SK-MEL-5 (cell line): ENCODE measurements at regions not wholly inside any gene's neighbourhood (a gene's known extent, or its start where the extent isn't known, plus 50 kb on each side); places are given as distances from the start of the nearest gene placed in this dataset.
"Not testable (repeated sequence)": the region's sequence is repeated elsewhere in the genome, so short reads cannot be mapped to it uniquely, and the experiment has no call there.

Source experiments
- DNase-seq: peaks from one replicate; pipeline ENCODE4 v3.0.0-alpha.2; 2016; ENCODE audit warnings: low read depth, low spot score
- in situ Hi-C: cut with HindIII; loops from 2 replicates; pipeline ENCODE4 v1.10.0; 2016; ENCODE audit warnings: low sequenced_read_pairs, high pct_unique_total_duplicates, low pct_unique_long_range_greater_than_20kb

- in situ Hi-C loops: no loop called here
- no peak for DNase-seq
Measured at GRCh38 chr14:99036611-99037293, 235.2 kb downstream of the BCL11B start.

- DNase-seq, in situ Hi-C loops: not testable (repeated sequence)
Measured at GRCh38 chr14:99037326-99037725, 234.7 kb downstream of the BCL11B start.

GRCh38 chr14:99037777-99038430 is 234.1 kb downstream of the BCL11B start:
- peak; percentile 41 for DNase-seq

GRCh38 chr14:99038431-99038820 is 233.6 kb downstream of the BCL11B start:
- in situ Hi-C loops: no loop called here
- DNase-seq: no peak

More at GRCh38 chr14:99037777-99038430, 234.1 kb downstream of the BCL11B start:
- in situ Hi-C loops: no loop called here

- in situ Hi-C loops: no loop called here
- DNase-seq: no peak
Measured at GRCh38 chr14:99039331-99040041, 232.5 kb downstream of the BCL11B start.

- in situ Hi-C loops: no loop called here
- no peak for DNase-seq
Measured at GRCh38 chr14:99040052-99040451, 231.9 kb downstream of the BCL11B start.

- in situ Hi-C loops: no loop called here
- DNase-seq: no peak
Measured at GRCh38 chr14:99040711-99041110, 231.3 kb downstream of the BCL11B start.

- in situ Hi-C loops: no loop called here
- DNase-seq: no peak
Measured at GRCh38 chr14:99041141-99041819, 230.7 kb downstream of the BCL11B start.

- in situ Hi-C loops: no loop called here
- no peak for DNase-seq
Measured at GRCh38 chr14:99041820-99042174, 230.2 kb downstream of the BCL11B start.

GRCh38 chr14:99042381-99043266 is 229.4 kb downstream of the BCL11B start:
- in situ Hi-C loops: no loop called here

GRCh38 chr14:99043267-99043615 is 228.8 kb downstream of the BCL11B start:
- in situ Hi-C loops: no loop called here
- no peak for DNase-seq

More at GRCh38 chr14:99042381-99043266, 229.4 kb downstream of the BCL11B start:
- no peak for DNase-seq

GRCh38 chr14:99043756-99044155 is 228.2 kb downstream of the BCL11B start:
- DNase-seq: no peak
- in situ Hi-C loops: no loop called here

GRCh38 chr14:99047441-99048031 is 224.5 kb downstream of the BCL11B start:
- DNase-seq: peak; percentile 51
- in situ Hi-C loops: no loop called here

- no peak for DNase-seq
- in situ Hi-C loops: no loop called here
Measured at GRCh38 chr14:99050309-99050708, 221.7 kb downstream of the BCL11B start.

- in situ Hi-C loops: no loop called here
- no peak for DNase-seq
Measured at GRCh38 chr14:99052467-99052866, 219.5 kb downstream of the BCL11B start.

GRCh38 chr14:99055019-99055418 is 217.0 kb downstream of the BCL11B start:
- no peak for DNase-seq

GRCh38 chr14:99055816-99056215 is 216.2 kb downstream of the BCL11B start:
- no peak for DNase-seq

More at GRCh38 chr14:99055019-99055418, 217.0 kb downstream of the BCL11B start:
- in situ Hi-C loops: no loop called here

More at GRCh38 chr14:99055816-99056215, 216.2 kb downstream of the BCL11B start:
- in situ Hi-C loops: no loop called here
